GM23248 (cell line): ENCODE measurements at regions not wholly inside any gene's neighbourhood (a gene's known extent, or its start where the extent isn't known, plus 50 kb on each side); places are given as distances from the start of the nearest gene placed in this dataset.

Experiments
- DNase-seq: peaks from one replicate; pipeline ENCODE4 v3.0.0-alpha.2; 2015
- H2AFZ ChIP-seq: fragments of 200-600 bp; sonication (generic); 2 replicates; pipeline ENCODE4 v1.6.1; 2016; ENCODE audit warnings: antibody characterized with exemption
- H3F3A ChIP-seq: fragments of 200-600 bp; sonication (generic); 2 replicates; pipeline ENCODE4 v1.6.1; 2016; ENCODE audit warnings: mild to moderate bottlenecking, antibody characterized with exemption, mixed run types; ENCODE audit not compliant: insufficient read depth
- H3K27ac ChIP-seq: fragments of 200-600 bp; sonication (generic); 2 replicates; pipeline ENCODE4 v1.5.1; 2016; ENCODE audit warnings: mild to moderate bottlenecking
- H3K27me3 ChIP-seq: fragments of 200-600 bp; sonication (generic); replicated peaks from 2 replicates; pipeline ENCODE4 v1.6.1; 2016; ENCODE audit warnings: mild to moderate bottlenecking; ENCODE audit not compliant: insufficient read depth
- H3K36me3 ChIP-seq: fragments of 200-600 bp; sonication (generic); 2 replicates; pipeline ENCODE4 v1.6.1; 2016; ENCODE audit warnings: low read depth, mild to moderate bottlenecking
- H3K4me1 ChIP-seq: fragments of 200-600 bp; sonication (generic); 2 replicates; pipeline ENCODE4 v1.6.1; 2016; ENCODE audit warnings: mild to moderate bottlenecking; ENCODE audit not compliant: insufficient read depth
- H3K4me2 ChIP-seq: fragments of 200-600 bp; sonication (generic); one replicate; pipeline ENCODE4 v1.6.1; 2016; ENCODE audit warnings: mild to moderate bottlenecking; ENCODE audit not compliant: unreplicated experiment
- H3K4me3 ChIP-seq: fragments of 200-600 bp; sonication (generic); 2 replicates; pipeline ENCODE4 v1.5.1; 2016; ENCODE audit warnings: mild to moderate bottlenecking
- H3K79me2 ChIP-seq: fragments of 200-600 bp; sonication (generic); 2 replicates; pipeline ENCODE4 v1.6.1; 2016; ENCODE audit warnings: mild to moderate bottlenecking; ENCODE audit not compliant: insufficient read depth
- H3K9ac ChIP-seq: fragments of 200-600 bp; sonication (generic); 2 replicates; pipeline ENCODE4 v1.6.1; 2016; ENCODE audit warnings: mild to moderate bottlenecking
- H3K9me2 ChIP-seq: fragments of 200-600 bp; sonication (generic); 2 replicates; pipeline ENCODE4 v1.6.1; 2016; ENCODE audit warnings: mixed run types, mild to moderate bottlenecking, moderate library complexity; ENCODE audit not compliant: insufficient read depth
- H3K9me3 ChIP-seq: fragments of 200-600 bp; sonication (generic); one replicate; pipeline ENCODE4 v1.6.1; 2017; ENCODE audit warnings: low read depth
- H4K20me1 ChIP-seq: fragments of 200-600 bp; sonication (generic); 2 replicates; pipeline ENCODE4 v1.6.0; 2016; ENCODE audit not compliant: insufficient read depth
- EZH2 ChIP-seq: fragments of 200-600 bp; sonication (generic); IDR thresholded peaks from 2 replicates; pipeline ENCODE4 v1.6.1; 2018; ENCODE audit warnings: antibody characterized with exemption, mild to moderate bottlenecking; ENCODE audit not compliant: insufficient read depth, poor library complexity, severe bottlenecking
- EZH2phosphoT487 ChIP-seq: fragments of 200-600 bp; sonication (generic); IDR thresholded peaks from 2 replicates; pipeline ENCODE4 v1.6.1; 2018; ENCODE audit warnings: antibody characterized with exemption, moderate library complexity, mild to moderate bottlenecking, low read depth; ENCODE audit not compliant: insufficient read depth
- WGBS, 2 experiments: methylation state at CpG; one replicate each; pipeline ENCODE4 v1.1.6; 2015 to 2017; ENCODE audit warnings: low lambda C conversion rate in 2 of 2, low coverage in 1 of 2; ENCODE audit errors: missing lambda C conversion rate in 2 of 2; 5-methylcytosine and 5-hydroxymethylcytosine counted together
- in situ Hi-C: fragments of 300-500 bp; cut with MboI; formaldehyde crosslinking; loops from 2 replicates; pipeline ENCODE4 v1.15.0; 2020

GRCh38 chr13:99630269-99630898 is 129.1 kb downstream of the TM9SF2 start:
- no peak for DNase-seq

DNA sequence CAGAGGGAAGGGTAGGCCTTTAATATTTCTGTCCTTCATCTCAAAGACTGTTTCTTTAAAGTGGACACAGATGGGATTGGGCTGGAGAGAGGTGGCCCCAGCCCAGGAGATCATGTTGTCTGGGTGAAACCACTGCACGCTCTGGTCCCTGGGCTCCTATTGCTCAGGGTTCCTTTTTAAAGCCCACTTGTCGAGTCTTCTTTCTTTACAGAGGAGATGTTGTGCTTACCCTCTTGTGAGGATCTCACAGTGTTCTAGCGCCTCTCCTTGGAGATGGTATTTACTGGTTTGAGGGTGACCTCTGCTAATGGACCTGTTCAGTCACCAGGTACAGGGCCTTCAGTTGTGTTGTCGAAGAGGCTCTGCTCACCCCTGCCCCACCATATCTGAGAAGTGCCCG is 128.4 kb downstream of the TM9SF2 start:
- no peak for DNase-seq
- Histone ChIP-seq H3K4me2 (no peak overlapping the region), H4K20me1 (no peaks in the 10 kb centered on the region), H3K9me2 (no peaks in the 10 kb centered on the region), H3K4me1 (peaks cover 15% of the 10 kb centered on the region), H3K9me3 (no peaks in the 10 kb centered on the region), H3K4me3 (no peak overlapping the region), H3K9ac (no peak overlapping the region), H3K79me2 (no peaks in the 10 kb centered on the region), H3K27ac (no peak overlapping the region), H3F3A (peaks cover 14% of the 10 kb centered on the region), H3K36me3 (no peaks in the 10 kb centered on the region), H3K27me3 (no peaks in the 10 kb centered on the region), H2AFZ (no peak overlapping the region)
- no peak for TF ChIP-seq EZH2phosphoT487
- no peak for TF ChIP-seq EZH2
- in situ Hi-C loops, result no loop called here
- WGBS, 2 experiments, result 81 to 91% methylated on average over 5 of the region's 5 CpGs

More at GRCh38 chr13:99630269-99630898, 129.1 kb downstream of the TM9SF2 start:
- Histone ChIP-seq H3K36me3 (no peaks in the 10 kb centered on the region), H3K9me3 (no peaks in the 10 kb centered on the region), H3K4me3 (no peak overlapping the region), H4K20me1 (no peaks in the 10 kb centered on the region), H3K9ac (no peak overlapping the region), H3K4me2 (no peak overlapping the region), H3K4me1 (peaks cover 15% of the 10 kb centered on the region), H3F3A (peaks cover 14% of the 10 kb centered on the region), H3K9me2 (no peaks in the 10 kb centered on the region), H3K27me3 (no peaks in the 10 kb centered on the region), H2AFZ (no peak overlapping the region), H3K79me2 (no peaks in the 10 kb centered on the region), H3K27ac (no peak overlapping the region)
- TF ChIP-seq EZH2phosphoT487 (no peak), EZH2 (no peak)
- in situ Hi-C loops, result no loop called here
- WGBS, 2 experiments, result 78 to 84% methylated on average over 3 of the region's 3 CpGs

DNA sequence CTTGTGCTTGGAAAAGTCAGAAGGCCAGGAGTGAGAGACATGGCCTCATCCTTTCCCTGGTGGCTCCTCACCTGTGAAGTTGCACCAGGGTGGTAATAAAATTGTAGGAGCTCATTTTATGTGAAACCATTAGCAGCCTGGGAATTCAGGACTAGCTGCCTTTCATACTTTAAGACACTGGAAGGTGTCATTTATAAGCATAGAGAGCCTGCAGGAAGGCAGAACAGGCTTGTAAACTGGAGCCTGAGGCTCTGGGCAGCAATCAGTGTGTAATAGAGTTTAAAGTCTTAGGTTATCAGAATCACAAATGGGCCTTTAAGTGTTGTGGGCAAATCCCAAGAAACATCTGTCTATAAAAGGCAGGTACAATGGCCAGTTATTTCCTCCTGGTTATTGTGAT is 127.2 kb downstream of the TM9SF2 start:
- in situ Hi-C loops, result no loop called here
- Histone ChIP-seq H3K9me3 (no peaks in the 10 kb centered on the region), H3K4me3 (no peak overlapping the region), H3K36me3 (no peaks in the 10 kb centered on the region), H3K9me2 (no peaks in the 10 kb centered on the region), H4K20me1 (no peaks in the 10 kb centered on the region), H3K27ac (no peak overlapping the region), H3F3A (peaks cover 14% of the 10 kb centered on the region), H3K4me1 (peaks cover 15% of the 10 kb centered on the region), H3K4me2 (no peak overlapping the region), H3K27me3 (no peaks in the 10 kb centered on the region), H2AFZ (no peak overlapping the region), H3K79me2 (no peaks in the 10 kb centered on the region), H3K9ac (no peak overlapping the region)
- no peak for TF ChIP-seq EZH2phosphoT487
- no peak for TF ChIP-seq EZH2
- no peak for DNase-seq

GRCh38 chr13:99626461-99627082 is 125.3 kb downstream of the TM9SF2 start:
- in situ Hi-C loops, result no loop called here
- Histone ChIP-seq H3K36me3 (no peaks in the 10 kb centered on the region), H3F3A (peaks cover 14% of the 10 kb centered on the region), H3K4me1 (peaks cover 15% of the 10 kb centered on the region), H3K27me3 (no peaks in the 10 kb centered on the region), H4K20me1 (no peaks in the 10 kb centered on the region), H3K9me3 (no peaks in the 10 kb centered on the region), H3K9me2 (no peaks in the 10 kb centered on the region), H3K4me3 (peak overlapping the region; percentile 50), H2AFZ (0 out of 2 replicates have a peak overlapping the region, but pooled peaks have one; percentile 6), H3K9ac (no peak overlapping the region), H3K4me2 (peak overlapping the region; percentile 83), H3K79me2 (no peaks in the 10 kb centered on the region), H3K27ac (no peak overlapping the region)
- peak; percentile 87 for DNase-seq
- no peak for TF ChIP-seq EZH2
- TF ChIP-seq EZH2phosphoT487, result no peak
- WGBS, 2 experiments, result 25 to 29% methylated on average over 8 of the region's 8 CpGs
